ENCODE measurements at regions not wholly inside any gene's neighbourhood (a gene's known extent, or its start where the extent isn't known, plus 50 kb on each side); places are given as distances from the start of the nearest gene placed in this dataset.

DNA sequence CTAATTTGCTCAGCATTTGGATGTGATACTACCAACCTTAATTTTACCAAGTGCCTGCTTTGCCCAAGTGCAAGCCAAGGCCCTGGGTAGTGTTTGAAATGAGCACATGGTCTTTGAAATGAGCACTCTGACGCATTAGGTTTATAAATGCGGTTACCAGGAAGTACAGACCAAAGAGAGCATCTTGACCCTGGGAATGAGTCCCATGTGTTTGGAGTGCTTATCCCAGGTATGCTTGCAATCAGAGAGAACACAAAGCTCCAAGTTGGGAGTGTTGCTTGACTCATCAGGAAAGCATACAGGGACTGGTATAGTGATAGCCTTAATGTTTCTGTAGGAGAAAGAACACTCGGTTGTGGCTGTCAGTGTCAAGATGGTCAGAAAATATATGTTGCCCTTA is 203.6 kb upstream of the MAMLD1 start:
- TF ChIP-seq, protein P1, sequence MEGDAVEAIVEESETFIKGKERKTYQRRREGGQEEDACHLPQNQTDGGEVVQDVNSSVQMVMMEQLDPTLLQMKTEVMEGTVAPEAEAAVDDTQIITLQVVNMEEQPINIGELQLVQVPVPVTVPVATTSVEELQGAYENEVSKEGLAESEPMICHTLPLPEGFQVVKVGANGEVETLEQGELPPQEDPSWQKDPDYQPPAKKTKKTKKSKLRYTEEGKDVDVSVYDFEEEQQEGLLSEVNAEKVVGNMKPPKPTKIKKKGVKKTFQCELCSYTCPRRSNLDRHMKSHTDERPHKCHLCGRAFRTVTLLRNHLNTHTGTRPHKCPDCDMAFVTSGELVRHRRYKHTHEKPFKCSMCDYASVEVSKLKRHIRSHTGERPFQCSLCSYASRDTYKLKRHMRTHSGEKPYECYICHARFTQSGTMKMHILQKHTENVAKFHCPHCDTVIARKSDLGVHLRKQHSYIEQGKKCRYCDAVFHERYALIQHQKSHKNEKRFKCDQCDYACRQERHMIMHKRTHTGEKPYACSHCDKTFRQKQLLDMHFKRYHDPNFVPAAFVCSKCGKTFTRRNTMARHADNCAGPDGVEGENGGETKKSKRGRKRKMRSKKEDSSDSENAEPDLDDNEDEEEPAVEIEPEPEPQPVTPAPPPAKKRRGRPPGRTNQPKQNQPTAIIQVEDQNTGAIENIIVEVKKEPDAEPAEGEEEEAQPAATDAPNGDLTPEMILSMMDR (IDR thresholded peaks at IDR 0.05; ENCODE audit: poor library complexity), result no peak
- no peak for TF ChIP-seq EZH2 (IDR thresholded peaks at IDR 0.05; ENCODE audit: borderline replicate concordance)
